NCI-H2107 treated with DMSO at 0.1 percent for 48 hours (cell line): ENCODE measurements at regions not wholly inside any gene's neighbourhood (a gene's known extent, or its start where the extent isn't known, plus 50 kb on each side); places are given as distances from the start of the nearest gene placed in this dataset.
"Not testable (repeated sequence)": the region's sequence is repeated elsewhere in the genome, so short reads cannot be mapped to it uniquely, and the experiment has no call there.

ENCODE experiments used
- DNase-seq: peaks from one replicate; lab custom pipeline; 2025; ENCODE audit not compliant: unreplicated experiment; lab: John Stamatoyannopoulos, UW

GRCh38 chr13:68527167-68527566 is 1297.0 kb upstream of the PCDH9 start:
- not testable (repeated sequence) for DNase-seq

GRCh38 chr13:68523838-68524424 is 1293.8 kb upstream of the PCDH9 start:
- DNase-seq: no peak

- no peak for DNase-seq
Observed at GRCh38 chr13:68522184-68522583, 1292.0 kb upstream of the PCDH9 start.

- no peak for DNase-seq
Observed at GRCh38 chr13:68509734-68510621, 1279.8 kb upstream of the PCDH9 start.

- no peak for DNase-seq
Observed at GRCh38 chr13:68506888-68507551, 1276.9 kb upstream of the PCDH9 start.

GRCh38 chr13:68490594-68490993 is 1260.5 kb upstream of the PCDH9 start:
- DNase-seq: no peak

GRCh38 chr13:68481130-68481529 is 1251.0 kb upstream of the PCDH9 start:
- no peak for DNase-seq

- no peak for DNase-seq
Observed at GRCh38 chr13:68473834-68474326, 1243.7 kb upstream of the PCDH9 start.

- DNase-seq: no peak
Observed at GRCh38 chr13:68467160-68467559, 1237.0 kb upstream of the PCDH9 start.

GRCh38 chr13:68440874-68441273 is 1210.7 kb upstream of the PCDH9 start:
- DNase-seq: no peak

GRCh38 chr13:68439817-68440216 is 1209.7 kb upstream of the PCDH9 start:
- DNase-seq: no peak

GRCh38 chr13:68428292-68428691 is 1198.2 kb upstream of the PCDH9 start:
- DNase-seq: no peak

- DNase-seq: no peak
Observed at GRCh38 chr13:68417801-68418200, 1187.7 kb upstream of the PCDH9 start.

GRCh38 chr13:68410007-68410406 is 1179.9 kb upstream of the PCDH9 start:
- no peak for DNase-seq

- no peak for DNase-seq
Observed at GRCh38 chr13:68390987-68391386, 1160.9 kb upstream of the PCDH9 start.

- DNase-seq: no peak
Observed at GRCh38 chr13:68386808-68387207, 1156.7 kb upstream of the PCDH9 start.

GRCh38 chr13:68380041-68380973 is 1150.2 kb upstream of the PCDH9 start:
- no peak for DNase-seq

GRCh38 chr13:68378294-68378693 is 1148.2 kb upstream of the PCDH9 start:
- no peak for DNase-seq

- no peak for DNase-seq
Observed at GRCh38 chr13:68375004-68375403, 1144.9 kb upstream of the PCDH9 start.

- peak; percentile 86 for DNase-seq
Observed at GRCh38 chr13:68369739-68370138, 1139.6 kb upstream of the PCDH9 start.

- DNase-seq: no peak
Observed at GRCh38 chr13:68368922-68369321, 1138.8 kb upstream of the PCDH9 start.
